ENCODE measurements at regions not wholly inside any gene's neighbourhood (a gene's known extent, or its start where the extent isn't known, plus 50 kb on each side); places are given as distances from the start of the nearest gene placed in this dataset.

DNA sequence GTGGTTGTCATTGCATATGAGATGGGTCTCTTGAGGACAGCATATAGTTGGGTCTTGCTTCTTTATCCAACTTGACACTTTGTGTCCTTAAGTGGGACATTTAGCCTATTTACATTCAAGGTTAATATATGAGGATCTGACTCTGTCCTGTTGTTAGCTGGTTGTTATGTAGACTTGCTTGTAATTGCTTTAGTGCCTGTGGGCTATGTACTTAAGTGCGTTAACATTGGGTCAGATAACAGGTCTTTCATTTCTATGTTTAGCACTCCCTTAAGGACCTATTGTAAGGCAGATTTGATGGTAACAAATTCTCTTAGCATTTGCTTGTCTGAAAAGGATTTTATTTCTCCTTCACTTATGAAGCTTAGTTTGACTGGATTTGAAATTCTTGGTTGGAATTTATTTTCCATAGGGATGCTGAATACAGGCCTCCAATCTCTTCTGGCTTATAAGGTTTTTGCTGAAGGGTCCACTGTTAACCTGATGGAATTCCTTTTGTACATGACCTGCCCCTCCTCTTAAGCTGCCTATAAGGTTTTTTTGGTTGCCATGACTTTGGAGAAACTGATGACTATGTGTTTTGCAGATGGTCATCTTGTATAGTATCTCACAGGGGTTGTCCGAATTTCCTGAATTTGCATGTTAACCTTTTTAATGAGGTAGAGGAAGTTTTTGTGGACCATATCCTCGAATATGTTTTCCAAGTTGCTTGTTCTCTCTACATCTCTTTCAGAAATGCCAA lies 162.0 kb downstream of the NKX6-1 start:
- no peaks in the 10 kb centered on the region for H3K27me3 ChIP-seq (ENCODE audit: control insufficient read depth in 1 of 2, insufficient read depth in 2 of 2, low read length in 2 of 2)
- POLR2A ChIA-PET, result no interaction called here
- ATAC-seq (ENCODE audit: poor library complexity) (no peak), DNase-seq (no peak)
- peaks cover 7% of the 10 kb centered on the region for H3K9me3 Mint-ChIP-seq
- CTCF ChIA-PET, result no interaction called here
- H3K36me3 Mint-ChIP-seq (ENCODE audit: low read depth), result no peaks in the 10 kb centered on the region
- H3K27ac Mint-ChIP-seq, result no peak overlapping the region
- TF ChIP-seq, protein P1, sequence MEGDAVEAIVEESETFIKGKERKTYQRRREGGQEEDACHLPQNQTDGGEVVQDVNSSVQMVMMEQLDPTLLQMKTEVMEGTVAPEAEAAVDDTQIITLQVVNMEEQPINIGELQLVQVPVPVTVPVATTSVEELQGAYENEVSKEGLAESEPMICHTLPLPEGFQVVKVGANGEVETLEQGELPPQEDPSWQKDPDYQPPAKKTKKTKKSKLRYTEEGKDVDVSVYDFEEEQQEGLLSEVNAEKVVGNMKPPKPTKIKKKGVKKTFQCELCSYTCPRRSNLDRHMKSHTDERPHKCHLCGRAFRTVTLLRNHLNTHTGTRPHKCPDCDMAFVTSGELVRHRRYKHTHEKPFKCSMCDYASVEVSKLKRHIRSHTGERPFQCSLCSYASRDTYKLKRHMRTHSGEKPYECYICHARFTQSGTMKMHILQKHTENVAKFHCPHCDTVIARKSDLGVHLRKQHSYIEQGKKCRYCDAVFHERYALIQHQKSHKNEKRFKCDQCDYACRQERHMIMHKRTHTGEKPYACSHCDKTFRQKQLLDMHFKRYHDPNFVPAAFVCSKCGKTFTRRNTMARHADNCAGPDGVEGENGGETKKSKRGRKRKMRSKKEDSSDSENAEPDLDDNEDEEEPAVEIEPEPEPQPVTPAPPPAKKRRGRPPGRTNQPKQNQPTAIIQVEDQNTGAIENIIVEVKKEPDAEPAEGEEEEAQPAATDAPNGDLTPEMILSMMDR (IDR thresholded peaks at IDR 0.05), result no peak
- intact Hi-C loops (cut with DNase I, micrococcal nuclease), result no loop called here
- H3K27ac ChIP-seq (ENCODE audit: low read depth in 1 of 2, low read length in 2 of 2), result no peak overlapping the region
- H3K4me1 ChIP-seq (ENCODE audit: insufficient read depth, low read length), result no peaks in the 10 kb centered on the region
- H3K9me3 ChIP-seq (ENCODE audit: control insufficient read depth in 1 of 2, insufficient read depth in 1 of 2, low read length in 2 of 2), result peaks cover 0 to 11% of the 10 kb centered on the region in 2 experiments
- H3K36me3 ChIP-seq (ENCODE audit: insufficient read depth, low read length), result no peaks in the 10 kb centered on the region
- peaks cover 4% of the 10 kb centered on the region for H3K27me3 Mint-ChIP-seq
- no peaks in the 10 kb centered on the region for H3K4me1 Mint-ChIP-seq (ENCODE audit: low read depth)
- H3K4me3 ChIP-seq (ENCODE audit: low read length), result no peak overlapping the region
- H3K4me3 Mint-ChIP-seq, result no peak overlapping the region

DNA sequence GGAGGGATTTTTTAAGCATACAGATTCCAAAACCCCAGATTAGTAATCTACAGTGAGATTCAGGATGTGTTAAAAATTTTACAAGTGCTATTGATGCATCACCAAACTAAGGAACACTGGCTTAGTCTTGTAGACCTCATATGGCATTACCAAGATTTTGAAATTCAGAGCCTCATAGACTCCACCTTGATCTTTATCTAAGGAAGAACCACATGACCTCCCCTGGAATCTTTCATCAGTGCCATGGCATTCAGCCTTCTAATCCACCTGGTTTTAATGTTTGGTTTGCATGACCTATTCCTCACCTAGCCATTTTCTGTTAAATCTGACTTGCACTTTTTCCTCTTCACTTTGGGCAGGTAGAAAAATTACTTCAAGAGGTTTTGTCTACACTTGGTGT lies 171.6 kb downstream of the NKX6-1 start:
- ATAC-seq (ENCODE audit: poor library complexity) (no peak), DNase-seq (no peak)
- POLR2A ChIA-PET, result no interaction called here
- Histone ChIP-seq H3K9me3 (ENCODE audit: control insufficient read depth in 1 of 2, insufficient read depth in 1 of 2, low read length in 2 of 2) (peaks cover 0 to 4% of the 10 kb centered on the region in 2 experiments), H3K27ac (ENCODE audit: low read depth in 1 of 2, low read length in 2 of 2) (no peak overlapping the region), H3K36me3 (ENCODE audit: insufficient read depth, low read length) (no peaks in the 10 kb centered on the region), H3K4me3 (ENCODE audit: low read length) (no peak overlapping the region), H3K4me1 (ENCODE audit: insufficient read depth, low read length) (no peaks in the 10 kb centered on the region), H3K27me3 (ENCODE audit: control insufficient read depth in 1 of 2, insufficient read depth in 2 of 2, low read length in 2 of 2) (no peaks in the 10 kb centered on the region)
- Mint-ChIP-seq H3K4me3 (no peak overlapping the region), H3K4me1 (ENCODE audit: low read depth) (no peaks in the 10 kb centered on the region), H3K27ac (no peak overlapping the region), H3K36me3 (ENCODE audit: low read depth) (no peaks in the 10 kb centered on the region), H3K27me3 (peaks cover 9% of the 10 kb centered on the region), H3K9me3 (peaks cover 6% of the 10 kb centered on the region)
- CTCF ChIA-PET, result no interaction called here
- intact Hi-C loops (cut with DNase I, micrococcal nuclease), result no loop called here
- TF ChIP-seq, protein P1 (IDR thresholded peaks at IDR 0.05), result no peak

GRCh38 chr4:84325625-84326024 lies 173.5 kb downstream of the NKX6-1 start:
- no peak overlapping the region for H3K27ac Mint-ChIP-seq
- CTCF ChIA-PET, result no interaction called here
- Histone ChIP-seq H3K27me3 (ENCODE audit: control insufficient read depth in 1 of 2, insufficient read depth in 2 of 2, low read length in 2 of 2) (no peaks in the 10 kb centered on the region), H3K36me3 (ENCODE audit: insufficient read depth, low read length) (no peaks in the 10 kb centered on the region), H3K9me3 (ENCODE audit: control insufficient read depth in 1 of 2, insufficient read depth in 1 of 2, low read length in 2 of 2) (peaks cover 0 to 4% of the 10 kb centered on the region in 2 experiments), H3K27ac (ENCODE audit: low read depth in 1 of 2, low read length in 2 of 2) (no peak overlapping the region), H3K4me1 (ENCODE audit: insufficient read depth, low read length) (no peaks in the 10 kb centered on the region), H3K4me3 (ENCODE audit: low read length) (no peak overlapping the region)
- intact Hi-C loops (cut with DNase I, micrococcal nuclease), result no loop called here
- no peaks in the 10 kb centered on the region for H3K4me1 Mint-ChIP-seq (ENCODE audit: low read depth)
- no peak for DNase-seq
- POLR2A ChIA-PET, result no interaction called here
- ATAC-seq (ENCODE audit: poor library complexity), result no peak
- H3K36me3 Mint-ChIP-seq (ENCODE audit: low read depth), result no peaks in the 10 kb centered on the region
- peaks cover 9% of the 10 kb centered on the region for H3K27me3 Mint-ChIP-seq
- TF ChIP-seq, protein P1 (IDR thresholded peaks at IDR 0.05), result no peak
- H3K4me3 Mint-ChIP-seq, result no peak overlapping the region
- peaks cover 6% of the 10 kb centered on the region for H3K9me3 Mint-ChIP-seq
